GM23338 (cell line): ENCODE measurements at regions not wholly inside any gene's neighbourhood (a gene's known extent, or its start where the extent isn't known, plus 50 kb on each side); places are given as distances from the start of the nearest gene placed in this dataset.

Experiments used
- ATAC-seq: fragments of 200-7000 bp; cut with Tn5 transposase; 3 replicates; pipeline ENCODE4 v1.9.1; 2020
- DNase-seq: peaks from one replicate; pipeline ENCODE4 v3.0.0-alpha.2; 2015; ENCODE audit warnings: low spot score
- H2AFZ ChIP-seq: fragments of 200-600 bp; sonication (generic); 2 replicates; pipeline ENCODE4 v1.8.0; 2016; ENCODE audit warnings: antibody characterized with exemption, mild to moderate bottlenecking, moderate library complexity
- H3F3A ChIP-seq: fragments of 200-600 bp; sonication (generic); replicated peaks from 2 replicates; pipeline ENCODE4 v1.8.0; 2017; ENCODE audit warnings: antibody characterized with exemption, mixed run types, low read depth
- H3K27ac ChIP-seq: fragments of 200-600 bp; sonication (generic); 2 replicates; pipeline ENCODE4 v1.6.1; 2016; ENCODE audit warnings: low read depth
- H3K27me3 ChIP-seq: fragments of 200-600 bp; sonication (generic); 2 replicates; pipeline ENCODE4 v1.8.0; 2016; ENCODE audit warnings: mild to moderate bottlenecking, mixed run types, moderate library complexity; ENCODE audit not compliant: insufficient read depth
- H3K36me3 ChIP-seq: fragments of 200-600 bp; sonication (generic); 2 replicates; pipeline ENCODE4 v1.8.0; 2016; ENCODE audit warnings: mild to moderate bottlenecking; ENCODE audit not compliant: insufficient read depth
- H3K4me1 ChIP-seq: fragments of 200-600 bp; sonication (generic); 2 replicates; pipeline ENCODE4 v1.8.0; 2016; ENCODE audit warnings: mild to moderate bottlenecking, moderate library complexity; ENCODE audit not compliant: insufficient read depth
- H3K4me2 ChIP-seq: fragments of 200-600 bp; sonication (generic); 2 replicates; pipeline ENCODE4 v1.7.1; 2017; ENCODE audit warnings: mixed run types
- H3K4me3 ChIP-seq: fragments of 200-600 bp; sonication (generic); 2 replicates; pipeline ENCODE4 v1.6.1; 2016; ENCODE audit warnings: mixed run types
- H3K79me2 ChIP-seq: fragments of 200-600 bp; sonication (generic); replicated peaks from 2 replicates; pipeline ENCODE4 v1.8.0; 2017; ENCODE audit warnings: mild to moderate bottlenecking; ENCODE audit not compliant: insufficient read depth
- H3K9me2 ChIP-seq: fragments of 200-600 bp; sonication (generic); 2 replicates; pipeline ENCODE4 v1.8.0; 2017; ENCODE audit not compliant: insufficient read depth
- H4K20me1 ChIP-seq: fragments of 200-600 bp; sonication (generic); replicated peaks from 2 replicates; pipeline ENCODE4 v1.8.0; 2017; ENCODE audit warnings: mild to moderate bottlenecking; ENCODE audit not compliant: insufficient read depth
- H3K27ac Mint-ChIP-seq: 2 replicates; pipeline ENCODE4 v1.8.0; 2020; ENCODE audit warnings: inconsistent platforms, mild to moderate bottlenecking, moderate library complexity, mixed read lengths
- H3K27me3 Mint-ChIP-seq: 3 replicates; pipeline ENCODE4 v1.8.0; 2022; ENCODE audit warnings: low read depth, mild to moderate bottlenecking, moderate library complexity, mixed read lengths, inconsistent platforms; ENCODE audit not compliant: insufficient read depth, poor library complexity
- H3K36me3 Mint-ChIP-seq: 3 replicates; pipeline ENCODE4 v1.8.0; 2021; ENCODE audit warnings: low read depth, mild to moderate bottlenecking, inconsistent platforms, moderate library complexity, mixed read lengths
- H3K4me1 Mint-ChIP-seq: 3 replicates; pipeline ENCODE4 v1.8.0; 2020; ENCODE audit warnings: mild to moderate bottlenecking, inconsistent platforms, mixed read lengths
- H3K4me3 Mint-ChIP-seq: 3 replicates; pipeline ENCODE4 v1.8.0; 2021; ENCODE audit warnings: moderate library complexity, mild to moderate bottlenecking, inconsistent platforms, mixed read lengths
- H3K9me3 Mint-ChIP-seq: 3 replicates; pipeline ENCODE4 v1.8.0; 2020; ENCODE audit warnings: moderate library complexity, mild to moderate bottlenecking, inconsistent platforms, mixed read lengths
- ETS1 ChIP-seq: IDR thresholded peaks from 2 replicates; pipeline ENCODE4 v1.6.1; 2016; ENCODE audit warnings: antibody characterized with exemption
- EZH2 ChIP-seq: fragments of 200-600 bp; sonication (generic); IDR thresholded peaks from one replicate; pipeline ENCODE4 v1.8.0; 2017; ENCODE audit warnings: antibody characterized with exemption, mild to moderate bottlenecking, low read depth; ENCODE audit not compliant: unreplicated experiment
- EZH2phosphoT487 ChIP-seq: fragments of 200-600 bp; sonication (generic); IDR thresholded peaks from one replicate; pipeline ENCODE4 v1.8.1; 2018; ENCODE audit warnings: antibody characterized with exemption; ENCODE audit not compliant: unreplicated experiment
- JUNB ChIP-seq: IDR thresholded peaks from one replicate; pipeline ENCODE4 v1.6.1; 2016; ENCODE audit warnings: antibody characterized with exemption; ENCODE audit not compliant: unreplicated experiment
- NANOG ChIP-seq: IDR thresholded peaks from 2 replicates; pipeline ENCODE4 v1.6.1; 2016; ENCODE audit warnings: antibody characterized with exemption, borderline replicate concordance
- POLR2AphosphoS5 ChIP-seq: IDR thresholded peaks from 2 replicates; pipeline ENCODE4 v1.6.1; 2016; ENCODE audit warnings: antibody characterized with exemption, low read depth
- ZNF114 ChIP-seq: fragments of 250-450 bp; sonication (Bioruptor Pico); IDR thresholded peaks from 2 replicates; pipeline ENCODE4 v1.5.0; 2020; ENCODE audit warnings: mild to moderate bottlenecking, moderate library complexity
- ZNF462 ChIP-seq: fragments of 250-450 bp; sonication (Bioruptor Pico); IDR thresholded peaks from 2 replicates; pipeline ENCODE4 v1.5.0; 2020; ENCODE audit warnings: mild to moderate bottlenecking, moderate library complexity

- no peaks in the 10 kb centered on the region for H3K36me3 ChIP-seq
- no peaks in the 10 kb centered on the region for H4K20me1 ChIP-seq
- peak; percentile 72 for ATAC-seq
- peak overlapping the region; percentile 73 for H3K4me2 ChIP-seq
- no peaks in the 10 kb centered on the region for H3K27me3 ChIP-seq
- H3K79me2 ChIP-seq = no peaks in the 10 kb centered on the region
- Mint-ChIP-seq H3K9me3 (peaks cover 5% of the 10 kb centered on the region; the same call in 2 of the 3 replicates), H3K27ac (peak overlapping the region; percentile 75; the same call in 1 of the 2 replicates), H3K36me3 (peaks cover 5% of the 10 kb centered on the region; the same call in 2 of the 3 replicates), H3K4me1 (peaks cover 34% of the 10 kb centered on the region), H3K4me3 (peak overlapping the region; percentile 50; the same call in 2 of the 3 replicates), H3K27me3 (peaks cover 4% of the 10 kb centered on the region)
- no peak overlapping the region for H2AFZ ChIP-seq
- H3F3A ChIP-seq = no peaks in the 10 kb centered on the region
- 0 out of 2 replicates have a peak, but pooled peaks cover 6% of the 10 kb centered on the region for H3K9me2 ChIP-seq
- H3K4me1 ChIP-seq = peaks cover 16% of the 10 kb centered on the region
- TF ChIP-seq ETS1 (no peak), ZNF462 (no peak), JUNB (no peak), NANOG (no peak), EZH2phosphoT487 (no peak), EZH2 (no peak), ZNF114 (no peak), POLR2AphosphoS5 (no peak)
- H3K27ac ChIP-seq = no peak overlapping the region
- peak; percentile 14 for DNase-seq
- H3K4me3 ChIP-seq = peak overlapping the region; percentile 30
These were observed 580.6 kb downstream of the NOVA1 start for GRCh38 chr14:26017270-26017669.
